Muscle of back (tissue), 3 donors: ENCODE measurements at regions not wholly inside any gene's neighbourhood (a gene's known extent, or its start where the extent isn't known, plus 50 kb on each side); places are given as distances from the start of the nearest gene placed in this dataset.

Experiments used
- DNase-seq, 3 donors: peaks; one replicate each; pipeline versions ENCODE4 v3.0.0 to v3.0.0-alpha.2; 2013

GRCh38 chr18:78199002-78199401 lies 780.6 kb upstream of the SALL3 start:
- DNase-seq: no peak

GRCh38 chr18:78199611-78200010 lies 780.0 kb upstream of the SALL3 start:
- DNase-seq: no peak

- no peak for DNase-seq
Observed at GRCh38 chr18:78207942-78208341, 771.7 kb upstream of the SALL3 start.

DNA sequence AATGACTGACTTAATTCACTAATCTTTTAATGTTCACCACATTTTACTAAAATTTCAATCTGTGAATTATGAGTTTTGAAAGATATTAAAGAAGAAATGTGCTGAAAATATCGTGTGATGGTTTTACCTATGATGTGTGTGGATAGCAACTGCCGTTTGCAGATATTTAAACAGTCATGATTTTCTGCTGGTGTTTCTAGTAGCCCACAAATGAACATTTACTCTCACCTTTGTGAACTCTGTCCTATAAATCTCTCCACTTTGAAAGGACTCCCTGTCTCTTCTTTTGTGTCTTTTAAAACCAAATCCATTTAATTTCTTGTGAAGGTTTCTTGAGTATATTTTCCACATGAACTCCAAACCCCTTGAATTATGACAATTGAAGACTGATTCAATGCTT lies 771.2 kb upstream of the SALL3 start:
- DNase-seq: no peak

DNA sequence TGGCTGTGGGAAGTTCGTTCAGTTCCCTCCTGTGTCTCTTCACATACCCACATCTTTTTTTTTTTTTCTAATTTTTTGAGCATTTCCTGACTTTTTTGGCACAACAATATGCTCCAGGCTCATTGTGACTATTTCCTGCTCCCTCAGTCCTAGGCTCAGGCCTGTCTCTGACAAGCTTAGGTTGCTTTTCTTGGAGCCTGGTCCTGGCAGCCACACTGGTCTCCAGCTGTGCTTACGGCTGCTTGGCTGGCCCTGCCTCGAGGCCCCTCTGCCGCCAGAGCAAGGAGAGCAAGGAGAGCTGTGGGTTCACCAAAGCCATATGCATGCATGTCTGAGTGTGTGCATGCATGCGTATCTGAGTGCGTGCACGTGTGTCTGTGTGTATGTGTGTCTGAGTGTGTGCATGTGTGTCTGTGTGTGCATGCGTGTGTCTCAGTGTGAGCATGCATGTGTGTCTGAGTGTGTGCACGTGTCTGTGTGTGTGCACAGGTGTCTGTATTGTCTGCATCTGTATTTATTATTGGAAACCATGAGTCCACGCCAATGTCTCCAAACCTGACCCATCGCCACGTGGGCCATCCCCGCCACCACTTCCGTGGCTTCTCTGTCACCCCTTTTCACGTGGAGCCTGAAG lies 766.1 kb upstream of the SALL3 start:
- peak in 2 of 3 donors; percentile 24 to 59 for DNase-seq

DNA sequence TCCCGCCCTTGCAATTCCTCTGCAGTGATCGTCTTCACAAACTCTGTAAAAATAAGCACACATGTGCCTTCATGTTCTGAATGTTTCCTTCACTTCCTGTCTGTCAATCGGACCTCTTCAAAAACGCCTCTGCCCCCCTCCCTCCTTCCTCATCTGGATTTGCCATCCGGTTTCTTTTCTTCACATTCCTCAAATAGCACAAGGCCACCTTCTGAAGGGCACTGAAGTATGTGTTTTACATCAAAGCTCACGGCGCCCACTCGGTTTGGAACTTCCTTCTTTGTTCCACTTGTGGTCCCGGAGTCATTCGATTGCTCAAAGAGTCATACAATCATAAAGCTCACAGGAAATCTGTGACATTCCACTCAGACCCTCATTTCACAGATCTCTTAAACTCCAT lies 758.1 kb upstream of the SALL3 start:
- DNase-seq: no peak

GRCh38 chr18:78228974-78229373 lies 750.6 kb upstream of the SALL3 start:
- DNase-seq: no peak

GRCh38 chr18:78230911-78231310 lies 748.7 kb upstream of the SALL3 start:
- DNase-seq: no peak

GRCh38 chr18:78232196-78232595 lies 747.4 kb upstream of the SALL3 start:
- no peak for DNase-seq

- no peak for DNase-seq
Observed at GRCh38 chr18:78237864-78238263, 741.8 kb upstream of the SALL3 start.

DNA sequence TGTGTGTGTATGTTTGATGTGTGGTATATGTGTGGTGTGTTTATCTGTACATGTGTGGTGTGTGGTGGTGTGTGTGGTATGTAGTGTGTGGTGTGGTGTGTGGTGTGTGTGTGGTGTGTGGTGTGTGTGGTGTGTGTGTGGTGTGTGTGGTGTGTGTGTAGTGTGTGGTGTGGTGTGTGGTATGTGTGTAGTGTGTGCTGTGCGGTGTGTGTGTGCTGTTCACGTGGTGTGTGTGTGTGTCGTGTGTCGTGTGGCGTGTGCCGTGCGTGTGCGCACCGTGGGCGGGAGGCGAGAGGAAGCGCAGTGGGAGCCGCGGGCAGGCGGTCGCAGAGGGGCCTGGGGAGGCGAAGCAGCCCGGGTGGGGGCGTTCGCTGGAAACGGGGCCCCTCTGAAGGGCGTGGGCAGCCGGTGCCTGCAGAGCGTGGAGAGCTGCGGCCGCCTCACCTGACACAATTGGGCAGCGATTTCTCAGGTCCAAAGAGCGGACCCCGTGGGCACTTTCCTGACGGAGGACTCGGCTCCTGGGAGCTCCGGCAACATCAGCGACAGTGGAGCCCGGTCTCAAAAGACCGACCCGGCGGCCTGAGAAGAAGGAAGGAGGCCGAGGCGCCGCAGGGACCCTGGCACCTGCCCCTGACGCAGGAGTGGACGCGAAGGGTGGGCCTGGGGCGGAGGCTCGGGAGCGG lies 741.1 kb upstream of the SALL3 start:
- no peak for DNase-seq

GRCh38 chr18:78239090-78239457 lies 740.5 kb upstream of the SALL3 start:
- no peak for DNase-seq

DNA sequence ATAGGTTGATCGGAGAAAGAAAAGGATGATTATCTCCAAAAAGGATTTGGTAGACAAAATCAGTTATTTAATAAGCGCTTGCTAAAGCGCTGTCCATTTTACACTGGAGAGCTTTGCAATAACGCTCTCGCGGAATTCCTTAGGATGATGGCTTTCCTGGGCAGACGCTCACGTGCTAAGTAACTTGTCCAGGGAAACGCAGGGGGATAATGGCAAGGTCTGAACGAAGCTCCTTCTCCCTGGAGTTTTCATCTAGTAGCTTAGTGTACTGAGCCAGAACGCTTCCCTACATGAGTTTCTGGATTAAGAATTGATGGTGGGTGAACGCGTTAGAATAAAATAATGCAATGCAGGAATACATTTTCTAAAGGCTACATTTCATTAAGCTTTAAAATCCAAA lies 739.5 kb upstream of the SALL3 start:
- no peak for DNase-seq

DNA sequence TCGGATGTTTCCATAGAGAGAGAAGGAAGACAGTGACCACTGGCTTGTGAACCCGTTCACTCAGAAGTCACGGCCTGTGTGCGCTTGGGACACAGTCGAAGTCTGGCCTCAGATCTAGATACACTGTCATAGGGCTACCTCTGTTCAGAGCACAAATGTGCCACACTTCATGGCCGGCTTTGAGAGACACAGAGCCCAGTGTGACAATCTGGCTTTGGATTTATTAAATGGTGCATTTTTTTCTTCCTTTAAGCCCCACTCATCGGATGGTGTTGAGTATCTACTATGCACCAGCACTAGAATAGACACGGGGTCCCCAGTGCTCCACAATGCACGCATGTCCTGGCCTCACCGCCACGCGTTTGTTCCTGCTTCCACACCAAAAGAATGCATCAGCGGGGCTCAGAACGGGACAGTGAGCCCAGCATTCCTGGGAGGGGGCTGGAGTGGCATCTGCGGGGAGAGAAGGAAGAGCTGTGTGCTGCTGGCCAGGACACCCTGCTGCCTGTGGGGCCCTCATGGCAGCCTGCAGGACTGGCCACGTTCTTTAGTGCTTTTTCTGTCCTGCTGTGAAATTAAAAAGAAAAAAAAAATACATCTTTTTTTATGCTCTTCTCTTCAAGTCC lies 738.9 kb upstream of the SALL3 start:
- no peak for DNase-seq

- peak in 1 of 3 donors; percentile 15 for DNase-seq
Observed at GRCh38 chr18:78241535-78242253, 737.9 kb upstream of the SALL3 start.

GRCh38 chr18:78242254-78242643 lies 737.4 kb upstream of the SALL3 start:
- DNase-seq: peak; percentile 10 to 56 (median 29)

DNA sequence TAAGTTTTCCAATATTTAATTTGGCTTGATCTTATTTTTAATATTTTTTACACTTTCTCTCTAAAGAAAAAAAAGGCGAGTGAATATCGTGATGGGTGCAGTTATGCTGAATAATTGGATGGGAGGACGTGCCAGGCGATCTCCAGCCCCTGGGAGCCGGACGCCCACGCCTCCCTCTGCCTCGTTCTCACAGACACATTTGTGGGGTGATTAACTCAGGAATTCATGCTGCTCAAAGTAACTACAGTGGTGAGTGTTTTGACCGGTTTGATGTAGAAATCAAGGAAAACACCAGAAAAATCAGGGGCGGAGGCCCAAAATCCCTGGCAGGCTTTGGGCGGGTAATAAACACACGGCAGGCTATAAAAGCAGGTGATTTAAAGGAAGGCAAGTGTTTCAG lies 736.8 kb upstream of the SALL3 start:
- no peak for DNase-seq

- no peak for DNase-seq
Observed at GRCh38 chr18:78244779-78245178, 734.8 kb upstream of the SALL3 start.

DNA sequence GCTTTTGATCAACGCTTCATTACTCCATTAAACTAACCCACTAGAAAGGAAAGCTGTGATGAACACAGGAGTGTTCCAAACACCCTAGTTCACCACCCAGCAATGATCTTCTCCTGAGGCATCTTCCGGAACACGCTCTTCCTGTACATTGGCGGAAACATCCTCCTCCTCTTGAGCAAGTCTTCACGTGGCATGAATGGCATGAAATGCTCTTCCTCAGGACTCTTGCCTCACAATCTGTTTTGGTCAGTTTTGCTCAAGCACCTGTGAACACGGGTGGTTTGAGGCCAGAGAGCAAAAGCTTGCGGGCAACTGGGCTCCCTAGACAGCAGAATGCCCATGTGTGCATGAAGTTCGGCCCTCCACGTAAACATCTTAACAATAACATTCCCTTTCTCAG lies 734.2 kb upstream of the SALL3 start:
- DNase-seq: no peak

DNA sequence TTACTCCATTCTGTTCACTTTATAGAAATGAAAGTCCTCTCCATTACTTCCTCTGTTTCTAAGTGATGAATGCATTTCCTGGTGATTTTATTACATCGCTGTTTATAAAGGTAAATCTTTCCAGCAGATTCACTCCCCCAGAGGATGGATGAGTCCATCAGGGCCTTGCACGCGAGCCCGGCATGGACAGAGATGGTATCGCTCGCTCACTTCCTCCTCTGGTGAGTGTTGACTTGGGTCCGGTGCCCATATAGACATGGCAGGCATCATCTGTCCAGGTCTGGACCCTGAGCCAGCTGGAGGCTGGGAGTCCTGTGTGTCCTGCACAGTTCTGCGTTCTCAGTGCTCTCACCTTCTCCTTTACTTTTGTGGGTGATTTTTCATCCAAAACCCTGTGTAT lies 733.6 kb upstream of the SALL3 start:
- DNase-seq: no peak

DNA sequence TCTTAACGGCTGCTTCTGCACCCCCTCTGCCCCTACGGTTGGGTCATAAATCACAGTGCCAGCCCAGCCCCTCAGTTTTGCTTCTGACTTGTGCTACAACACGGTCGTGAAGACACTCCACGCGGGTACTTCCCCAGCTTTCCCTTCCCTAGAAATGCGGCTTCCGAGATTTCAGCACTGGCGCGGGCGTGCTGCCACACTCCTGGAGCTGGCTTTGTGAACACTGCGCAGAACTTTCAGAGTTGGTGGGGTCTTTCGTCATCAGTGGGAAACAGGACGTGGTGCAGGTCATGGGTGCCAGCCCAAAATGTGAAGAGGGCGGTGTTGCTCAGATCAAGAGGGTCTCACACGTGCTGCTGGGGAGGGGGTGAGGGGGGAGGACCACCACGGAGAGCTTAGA lies 733.0 kb upstream of the SALL3 start:
- no peak for DNase-seq

- DNase-seq: no peak
Observed at GRCh38 chr18:78247615-78248289, 731.9 kb upstream of the SALL3 start.
